Neural cell (in vitro differentiated cells): ENCODE measurements at regions not wholly inside any gene's neighbourhood (a gene's known extent, or its start where the extent isn't known, plus 50 kb on each side); places are given as distances from the start of the nearest gene placed in this dataset.

Experiments used
- H2AFZ ChIP-seq: fragments of 200-600, 300-800 bp; sonication (generic), shearing (Covaris generic); 2 replicates; pipeline ENCODE4 v1.6.0; 2014; ENCODE audit warnings: low read depth, mild to moderate bottlenecking, antibody characterized with exemption, low read length, moderate library complexity
- H3F3A ChIP-seq: fragments of 200-600 bp; shearing (Covaris generic); 2 replicates; pipeline ENCODE4 v1.6.1; 2016; ENCODE audit warnings: mild to moderate bottlenecking, moderate library complexity, mixed read lengths, antibody characterized with exemption, low read length; ENCODE audit not compliant: insufficient read depth, poor library complexity, severe bottlenecking
- H3K27ac ChIP-seq: fragments of 200-600, 300-800 bp; sonication (generic), shearing (Covaris generic); 2 replicates; pipeline ENCODE4 v1.5.1; 2014; ENCODE audit warnings: mild to moderate bottlenecking, low read length, moderate library complexity
- H3K27me3 ChIP-seq: fragments of 300-800, 200-600 bp; sonication (generic), shearing (Covaris generic); 2 replicates; pipeline ENCODE4 v1.6.0; 2014; ENCODE audit warnings: mild to moderate bottlenecking, low read depth, low read length, moderate library complexity; ENCODE audit not compliant: insufficient read depth
- H3K36me3 ChIP-seq: fragments of 300-800, 200-600 bp; sonication (generic), shearing (Covaris generic); 2 replicates; pipeline ENCODE4 v1.5.1; 2014; ENCODE audit warnings: mild to moderate bottlenecking, antibody characterized with exemption, low read length, moderate library complexity; ENCODE audit not compliant: insufficient read depth
- H3K4me2 ChIP-seq: fragments of 300-800, 200-600 bp; sonication (generic), shearing (Covaris generic); 2 replicates; pipeline ENCODE4 v1.6.0; 2014; ENCODE audit warnings: mild to moderate bottlenecking, low read length
- H3K4me3 ChIP-seq: fragments of 300-800, 200-600 bp; sonication (generic), shearing (Covaris generic); 2 replicates; pipeline ENCODE4 v1.5.1; 2014; ENCODE audit warnings: mild to moderate bottlenecking, low read length, moderate library complexity
- H3K79me2 ChIP-seq: fragments of 200-600 bp; shearing (Covaris generic); replicated peaks from 2 replicates; pipeline ENCODE4 v1.6.0; 2014; ENCODE audit warnings: mild to moderate bottlenecking, low read length, moderate library complexity; ENCODE audit not compliant: insufficient read depth
- H3K9ac ChIP-seq: fragments of 300-800, 200-600 bp; sonication (generic), shearing (Covaris generic); 2 replicates; pipeline ENCODE4 v1.6.1; 2016; ENCODE audit warnings: mild to moderate bottlenecking, low read length, mixed read lengths
- H3K9me2 ChIP-seq: fragments of 200-600 bp; shearing (Covaris generic); 2 replicates; pipeline ENCODE4 v1.6.1; 2016; ENCODE audit warnings: mild to moderate bottlenecking, low read length, mixed read lengths; ENCODE audit not compliant: insufficient read depth
- H3K9me3 ChIP-seq: fragments of 200-600, 300-800 bp; sonication (generic), shearing (Covaris generic); 2 replicates; pipeline ENCODE4 v1.6.1; 2016; ENCODE audit warnings: mild to moderate bottlenecking, mixed run types, low read length, moderate library complexity, mixed read lengths
- H4K20me1 ChIP-seq: fragments of 200-600 bp; shearing (Covaris generic); 2 replicates; pipeline ENCODE4 v1.6.1; 2016; ENCODE audit warnings: mild to moderate bottlenecking, mixed run types; ENCODE audit not compliant: insufficient read depth
- CTCF ChIP-seq: fragments of 450-650 bp; IDR thresholded peaks from 2 replicates; pipeline ENCODE4 v1.5.1; 2014; ENCODE audit warnings: antibody characterized with exemption, mild to moderate bottlenecking, moderate library complexity; ENCODE audit not compliant: poor library complexity, severe bottlenecking
- EP300 ChIP-seq: fragments of 450-650 bp; conservative IDR thresholded peaks from 2 replicates; pipeline ENCODE4 v1.6.1; 2014; ENCODE audit warnings: antibody characterized with exemption, mild to moderate bottlenecking, moderate library complexity; ENCODE audit not compliant: poor library complexity, severe bottlenecking
- EZH2 ChIP-seq: fragments of 200-600, 300-800 bp; shearing (Covaris generic), sonication (generic); IDR thresholded peaks from 2 replicates; pipeline ENCODE4 v1.6.1; 2014; ENCODE audit warnings: antibody characterized with exemption, low read length, borderline replicate concordance, mild to moderate bottlenecking; ENCODE audit not compliant: insufficient read depth, poor library complexity, severe bottlenecking
- MXI1 ChIP-seq: fragments of 450-650 bp; conservative IDR thresholded peaks from 2 replicates; pipeline ENCODE4 v1.6.1; 2014; ENCODE audit warnings: antibody characterized with exemption, mild to moderate bottlenecking; ENCODE audit not compliant: poor library complexity, severe bottlenecking
- POLR2AphosphoS5 ChIP-seq: IDR thresholded peaks from 2 replicates; pipeline ENCODE4 v1.6.1; 2012
- RAD21 ChIP-seq: fragments of 450-650 bp; conservative IDR thresholded peaks from 2 replicates; pipeline ENCODE4 v1.6.1; 2014; ENCODE audit warnings: antibody characterized with exemption, mild to moderate bottlenecking, moderate library complexity
- REST ChIP-seq: IDR thresholded peaks from 2 replicates; pipeline ENCODE4 v1.6.1; 2012; ENCODE audit warnings: borderline replicate concordance
- SMC3 ChIP-seq: fragments of 450-650 bp; conservative IDR thresholded peaks from 2 replicates; pipeline ENCODE4 v1.6.1; 2014; ENCODE audit warnings: antibody characterized with exemption, mild to moderate bottlenecking, moderate library complexity; ENCODE audit not compliant: poor library complexity
- TAF1 ChIP-seq: IDR thresholded peaks from 2 replicates; pipeline ENCODE4 v1.6.1; 2012; ENCODE audit warnings: low read depth

GRCh38 chr6:113350461-113350860 lies 506.7 kb upstream of the MARCKS start:
- H3K4me3 ChIP-seq: no peak overlapping the region
- H3F3A ChIP-seq: no peaks in the 10 kb centered on the region
- no peak overlapping the region for H2AFZ ChIP-seq
- H4K20me1 ChIP-seq: no peaks in the 10 kb centered on the region
- H3K9me2 ChIP-seq: no peaks in the 10 kb centered on the region
- no peak overlapping the region for H3K4me2 ChIP-seq
- no peaks in the 10 kb centered on the region for H3K9me3 ChIP-seq
- H3K36me3 ChIP-seq: no peaks in the 10 kb centered on the region
- no peaks in the 10 kb centered on the region for H3K79me2 ChIP-seq
- TF ChIP-seq MXI1 (no peak), EZH2 (no peak), CTCF (no peak), REST (no peak), RAD21 (no peak), POLR2AphosphoS5 (no peak), EP300 (no peak), SMC3 (no peak), TAF1 (no peak)
- H3K27me3 ChIP-seq: no peaks in the 10 kb centered on the region
- H3K27ac ChIP-seq: no peak overlapping the region
- no peak overlapping the region for H3K9ac ChIP-seq

- Histone ChIP-seq H3F3A (no peaks in the 10 kb centered on the region), H3K4me3 (no peak overlapping the region), H3K27me3 (no peaks in the 10 kb centered on the region), H3K36me3 (no peaks in the 10 kb centered on the region), H3K4me2 (no peak overlapping the region), H4K20me1 (no peaks in the 10 kb centered on the region), H2AFZ (no peak overlapping the region), H3K9me2 (no peaks in the 10 kb centered on the region), H3K9ac (no peak overlapping the region), H3K9me3 (no peaks in the 10 kb centered on the region), H3K27ac (no peak overlapping the region), H3K79me2 (no peaks in the 10 kb centered on the region)
- no peak for TF ChIP-seq REST
- TF ChIP-seq RAD21: no peak
- no peak for TF ChIP-seq SMC3
- no peak for TF ChIP-seq MXI1
- no peak for TF ChIP-seq POLR2AphosphoS5
- TF ChIP-seq TAF1: no peak
- TF ChIP-seq CTCF: no peak
- TF ChIP-seq EZH2: no peak
- TF ChIP-seq EP300: no peak
These were observed 505.8 kb upstream of the MARCKS start for GRCh38 chr6:113351173-113351834.
